Transverse colon (tissue), 4 donors: ENCODE measurements at regions not wholly inside any gene's neighbourhood (a gene's known extent, or its start where the extent isn't known, plus 50 kb on each side); places are given as distances from the start of the nearest gene placed in this dataset.

Source experiments
- EP300 ChIP-seq: sonication (generic); formaldehyde crosslinking; IDR thresholded peaks from one replicate; pipeline ENCODE4 v1.6.1; 2017; ENCODE audit warnings: antibody characterized with exemption, low read depth
- POLR2A ChIP-seq: fragments of 450-650 bp; IDR thresholded peaks from one replicate; pipeline ENCODE4 v1.6.1; 2016; ENCODE audit warnings: antibody characterized with exemption, mild to moderate bottlenecking, moderate library complexity
- POLR2AphosphoS5 ChIP-seq, 3 donors: sonication (generic); formaldehyde crosslinking; IDR thresholded peaks; one replicate each; pipeline ENCODE4 v1.6.1; 2016; ENCODE audit warnings: antibody characterized with exemption in 3 of 3
- TF ChIP-seq, protein P1 (sequence below), 5 experiments: fragments of 200-600 bp in 3 of 5; fragments of 450-650 bp in 2 of 5; sonication (generic) in 3 of 5; IDR thresholded peaks; 1 replicate in 2 of 5; 2 replicates in 3 of 5; pipeline ENCODE4 v1.5.1; 2016 to 2017; ENCODE audit warnings: antibody characterized with exemption in 5 of 5, inconsistent platforms in 3 of 5, mild to moderate bottlenecking in 2 of 5, moderate library complexity in 1 of 5

DNA sequence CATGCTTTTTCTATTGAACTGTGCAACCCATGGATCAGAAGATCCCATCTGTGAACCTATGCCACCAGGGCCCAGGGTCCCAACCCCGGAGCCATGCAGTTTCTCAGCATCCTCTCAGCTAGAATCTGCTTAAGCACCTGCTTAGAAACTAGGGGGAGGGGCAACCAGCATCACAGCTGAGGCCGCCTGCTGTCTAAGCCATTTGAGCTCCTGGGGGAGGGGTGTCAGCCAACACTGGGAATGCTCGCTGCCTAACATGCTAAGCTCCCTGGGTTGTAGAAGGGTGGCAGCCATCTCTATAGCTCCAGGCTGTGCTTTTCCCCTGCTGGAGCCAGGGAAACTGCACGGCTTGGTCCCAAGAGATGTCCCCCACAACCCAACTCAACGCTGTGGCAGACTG, 322.8 kb downstream of the EDEM1 start:
- TF ChIP-seq, protein P1, sequence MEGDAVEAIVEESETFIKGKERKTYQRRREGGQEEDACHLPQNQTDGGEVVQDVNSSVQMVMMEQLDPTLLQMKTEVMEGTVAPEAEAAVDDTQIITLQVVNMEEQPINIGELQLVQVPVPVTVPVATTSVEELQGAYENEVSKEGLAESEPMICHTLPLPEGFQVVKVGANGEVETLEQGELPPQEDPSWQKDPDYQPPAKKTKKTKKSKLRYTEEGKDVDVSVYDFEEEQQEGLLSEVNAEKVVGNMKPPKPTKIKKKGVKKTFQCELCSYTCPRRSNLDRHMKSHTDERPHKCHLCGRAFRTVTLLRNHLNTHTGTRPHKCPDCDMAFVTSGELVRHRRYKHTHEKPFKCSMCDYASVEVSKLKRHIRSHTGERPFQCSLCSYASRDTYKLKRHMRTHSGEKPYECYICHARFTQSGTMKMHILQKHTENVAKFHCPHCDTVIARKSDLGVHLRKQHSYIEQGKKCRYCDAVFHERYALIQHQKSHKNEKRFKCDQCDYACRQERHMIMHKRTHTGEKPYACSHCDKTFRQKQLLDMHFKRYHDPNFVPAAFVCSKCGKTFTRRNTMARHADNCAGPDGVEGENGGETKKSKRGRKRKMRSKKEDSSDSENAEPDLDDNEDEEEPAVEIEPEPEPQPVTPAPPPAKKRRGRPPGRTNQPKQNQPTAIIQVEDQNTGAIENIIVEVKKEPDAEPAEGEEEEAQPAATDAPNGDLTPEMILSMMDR (IDR thresholded peaks at IDR 0.05), result no peak
- TF ChIP-seq POLR2AphosphoS5 (IDR thresholded peaks at IDR 0.05) (no peak), POLR2A (no peak), EP300 (no peak)
